Naive thymus-derived CD8-positive, alpha-beta T cell (primary cell): ENCODE measurements at regions not wholly inside any gene's neighbourhood (a gene's known extent, or its start where the extent isn't known, plus 50 kb on each side); places are given as distances from the start of the nearest gene placed in this dataset.

Experiments
- ATAC-seq, 2 donors: fragments of 150-1000 bp; cut with Tn5 transposase in 1 of 2; sonication (Bioruptor Pico), chemical (Tn5 transposase) in 1 of 2; 1 replicate in 1 of 2; 2 replicates in 1 of 2; pipeline ENCODE4 v1.10.0; 2021; ENCODE audit warnings: mild to moderate bottlenecking in 2 of 2, moderate library complexity in 2 of 2
- POLR2A ChIA-PET: fragments of 350-600 bp; sonication (Branson Sonifier 250); formaldehyde crosslinking; loops from one replicate; lab custom pipeline; 2021; ENCODE audit warnings: antibody characterized with exemption; lab: Charles Lee
- DNase-seq, 10 donors: peaks; one replicate each; pipeline versions ENCODE4 v3.0.0 to v3.0.0-alpha.2; 2020 to 2022
- H3K27ac Mint-ChIP-seq, 10 donors: one replicate each; pipeline ENCODE4 v1.8.0; 2020 to 2022; ENCODE audit warnings: mild to moderate bottlenecking in 10 of 10, mixed read lengths in 10 of 10, moderate library complexity in 4 of 10, inconsistent platforms in 1 of 10
- H3K27me3 Mint-ChIP-seq, 5 donors: one replicate each; pipeline ENCODE4 v1.8.0; 2021 to 2022; ENCODE audit warnings: mixed read lengths in 5 of 5
- H3K36me3 Mint-ChIP-seq, 3 donors: one replicate each; pipeline ENCODE4 v1.8.0; 2020 to 2022; ENCODE audit warnings: mixed read lengths in 3 of 3, mild to moderate bottlenecking in 2 of 3, inconsistent platforms in 1 of 3
- H3K4me1 Mint-ChIP-seq, 4 donors: one replicate each; pipeline ENCODE4 v1.8.0; 2021 to 2022; ENCODE audit warnings: mixed read lengths in 4 of 4
- H3K4me3 Mint-ChIP-seq, 10 donors: one replicate each; pipeline ENCODE4 v1.8.0; 2020 to 2022; ENCODE audit warnings: mild to moderate bottlenecking in 10 of 10, mixed read lengths in 10 of 10, moderate library complexity in 6 of 10, inconsistent platforms in 1 of 10
- H3K9me3 Mint-ChIP-seq, 9 donors: one replicate each; pipeline ENCODE4 v1.8.0; 2020 to 2022; ENCODE audit warnings: mixed read lengths in 9 of 9, mild to moderate bottlenecking in 3 of 9, inconsistent platforms in 1 of 9, moderate library complexity in 1 of 9

GRCh38 chr3:26343647-26344046 lies 278.9 kb upstream of the LRRC3B start:
- Mint-ChIP-seq H3K27ac (no peak overlapping the region), H3K9me3 (peaks cover 0 to 32% (median 7%) of the 10 kb centered on the region in 9 donors), H3K4me3 (no peak overlapping the region), H3K4me1 (no peaks in the 10 kb centered on the region), H3K27me3 (no peaks in the 10 kb centered on the region), H3K36me3 (no peaks in the 10 kb centered on the region)
- ATAC-seq (no peak), DNase-seq (no peak)
- POLR2A ChIA-PET: no interaction called here

GRCh38 chr3:26345613-26346012 lies 277.0 kb upstream of the LRRC3B start:
- Mint-ChIP-seq H3K9me3 (peaks cover 0 to 32% (median 8%) of the 10 kb centered on the region in 9 donors), H3K27me3 (no peaks in the 10 kb centered on the region), H3K4me3 (no peak overlapping the region), H3K4me1 (no peaks in the 10 kb centered on the region), H3K36me3 (peaks cover 0 to 3% (median 0%) of the 10 kb centered on the region in 3 donors), H3K27ac (no peak overlapping the region)
- no peak for DNase-seq
- POLR2A ChIA-PET: no interaction called here
- ATAC-seq: no peak

DNA sequence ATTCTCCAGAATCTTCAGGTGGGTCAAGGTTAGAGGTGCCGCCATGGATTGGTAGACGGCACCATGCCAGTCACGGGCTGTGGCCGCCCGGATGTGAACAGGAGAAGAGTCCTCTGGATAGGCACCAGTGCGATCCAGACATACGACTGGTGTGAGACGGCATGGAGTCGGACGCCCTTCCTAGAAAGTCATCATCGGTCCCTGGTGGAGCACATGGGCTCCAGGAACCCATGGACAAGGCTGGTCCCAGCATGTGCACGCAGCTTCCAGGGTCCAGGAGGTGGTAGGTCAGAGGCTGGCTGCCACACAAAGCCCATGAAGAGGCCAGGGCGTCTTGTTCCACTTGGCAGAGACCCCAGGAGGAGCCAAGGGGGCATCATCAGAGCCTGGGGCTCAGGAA lies 276.1 kb upstream of the LRRC3B start:
- DNase-seq (no peak), ATAC-seq (no peak)
- POLR2A ChIA-PET: no interaction called here
- no peaks in the 10 kb centered on the region for H3K4me1 Mint-ChIP-seq
- no peaks in the 10 kb centered on the region for H3K27me3 Mint-ChIP-seq
- no peak overlapping the region for H3K4me3 Mint-ChIP-seq
- no peak overlapping the region for H3K27ac Mint-ChIP-seq
- peaks cover 0 to 8% (median 0%) of the 10 kb centered on the region in 3 donors for H3K36me3 Mint-ChIP-seq
- peaks cover 0 to 37% (median 14%) of the 10 kb centered on the region in 9 donors for H3K9me3 Mint-ChIP-seq

DNA sequence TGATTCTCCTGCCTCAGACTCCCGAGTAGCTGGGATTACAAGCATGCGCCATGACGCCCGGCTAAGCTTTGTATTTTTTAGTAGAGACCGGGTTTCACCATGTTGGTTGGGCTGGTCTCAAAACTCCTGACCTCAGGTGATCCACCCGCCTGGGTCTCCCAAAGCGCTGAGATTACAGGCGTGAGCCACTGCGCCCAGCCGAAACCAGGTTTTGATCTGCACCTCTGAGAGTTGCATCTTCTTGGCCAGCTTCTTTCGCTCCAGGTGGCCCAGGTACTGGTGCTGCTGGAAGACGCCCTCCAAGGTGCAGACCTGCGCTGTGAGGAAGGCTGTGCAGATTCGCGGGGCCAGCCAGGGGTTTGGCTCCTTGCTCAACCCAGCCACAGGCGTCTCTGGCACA lies 275.4 kb upstream of the LRRC3B start:
- ATAC-seq (no peak), DNase-seq (no peak)
- no peak overlapping the region for H3K4me3 Mint-ChIP-seq
- H3K4me1 Mint-ChIP-seq: no peaks in the 10 kb centered on the region
- H3K9me3 Mint-ChIP-seq: peaks cover 0 to 37% (median 11%) of the 10 kb centered on the region in 9 donors
- H3K36me3 Mint-ChIP-seq: peaks cover 0 to 8% (median 0%) of the 10 kb centered on the region in 3 donors
- H3K27ac Mint-ChIP-seq: no peak overlapping the region
- POLR2A ChIA-PET: no interaction called here
- H3K27me3 Mint-ChIP-seq: no peaks in the 10 kb centered on the region

- POLR2A ChIA-PET: no interaction called here
- no peak overlapping the region for H3K4me3 Mint-ChIP-seq
- ATAC-seq (no peak), DNase-seq (no peak)
- H3K27me3 Mint-ChIP-seq: no peaks in the 10 kb centered on the region
- H3K4me1 Mint-ChIP-seq: no peaks in the 10 kb centered on the region
- peaks cover 9 to 37% (median 12%) of the 10 kb centered on the region in 9 donors for H3K9me3 Mint-ChIP-seq
- no peak overlapping the region for H3K27ac Mint-ChIP-seq
- H3K36me3 Mint-ChIP-seq: peaks cover 0 to 8% (median 0%) of the 10 kb centered on the region in 3 donors
Measured at GRCh38 chr3:26350853-26351252, 271.7 kb upstream of the LRRC3B start.

GRCh38 chr3:26353097-26353496 lies 269.5 kb upstream of the LRRC3B start:
- Mint-ChIP-seq H3K4me1 (no peaks in the 10 kb centered on the region), H3K9me3 (peaks cover 5 to 32% (median 9%) of the 10 kb centered on the region in 9 donors), H3K27me3 (no peaks in the 10 kb centered on the region), H3K27ac (no peak overlapping the region), H3K36me3 (peaks cover 0 to 8% (median 0%) of the 10 kb centered on the region in 3 donors), H3K4me3 (no peak overlapping the region)
- DNase-seq (no peak), ATAC-seq (no peak)
- POLR2A ChIA-PET: no interaction called here

DNA sequence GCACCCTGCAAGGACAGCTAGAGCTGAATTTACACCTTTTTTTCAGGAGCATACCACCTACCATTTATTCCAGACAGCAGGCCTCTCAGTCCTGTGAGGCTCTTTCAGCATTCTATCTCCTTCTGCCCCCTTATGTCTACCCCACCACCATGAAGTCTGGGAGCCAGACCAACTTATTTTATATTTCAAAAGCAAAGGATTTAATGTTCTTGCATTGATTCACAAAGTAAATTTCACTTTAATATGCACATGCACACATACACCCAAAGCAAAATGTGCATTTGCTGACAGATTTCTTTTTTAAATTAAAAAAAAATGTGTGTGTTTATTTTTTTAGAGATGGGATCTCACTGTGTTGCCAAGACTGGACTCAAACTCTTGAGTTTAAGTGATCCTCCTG lies 264.2 kb upstream of the LRRC3B start:
- DNase-seq: no peak
- no peaks in the 10 kb centered on the region for H3K4me1 Mint-ChIP-seq
- H3K4me3 Mint-ChIP-seq: no peak overlapping the region
- ATAC-seq: no peak
- H3K36me3 Mint-ChIP-seq: no peaks in the 10 kb centered on the region
- POLR2A ChIA-PET: no interaction called here
- no peak overlapping the region for H3K27ac Mint-ChIP-seq
- H3K9me3 Mint-ChIP-seq: peaks cover 0 to 16% (median 6%) of the 10 kb centered on the region in 9 donors
- H3K27me3 Mint-ChIP-seq: no peaks in the 10 kb centered on the region

DNA sequence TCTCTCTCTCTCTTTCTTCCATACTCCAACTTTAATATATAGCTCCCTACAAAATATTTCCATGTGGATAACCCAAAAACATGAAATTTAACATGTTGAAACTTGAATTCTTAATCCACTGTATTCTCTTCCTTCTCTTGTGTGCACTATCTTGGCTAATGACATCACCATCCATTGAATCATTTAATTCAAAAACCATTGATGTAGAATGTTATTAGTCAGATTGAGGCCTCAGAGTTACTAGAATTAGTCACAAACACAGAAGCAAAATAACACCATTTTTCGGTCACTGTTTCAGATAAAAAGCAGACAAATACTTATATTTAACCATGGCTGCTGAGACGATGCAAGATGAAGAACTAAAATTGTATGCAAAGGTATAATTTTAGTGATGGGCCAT lies 256.9 kb upstream of the LRRC3B start:
- no peak overlapping the region for H3K27ac Mint-ChIP-seq
- H3K4me1 Mint-ChIP-seq: no peaks in the 10 kb centered on the region
- DNase-seq: no peak
- H3K9me3 Mint-ChIP-seq: peaks cover 5 to 30% (median 9%) of the 10 kb centered on the region in 9 donors
- no peak overlapping the region for H3K4me3 Mint-ChIP-seq
- ATAC-seq: no peak
- no peaks in the 10 kb centered on the region for H3K27me3 Mint-ChIP-seq
- H3K36me3 Mint-ChIP-seq: no peaks in the 10 kb centered on the region
- POLR2A ChIA-PET: no interaction called here

- Mint-ChIP-seq H3K9me3 (peaks cover 1 to 29% (median 9%) of the 10 kb centered on the region in 9 donors), H3K4me1 (no peaks in the 10 kb centered on the region), H3K27ac (no peak overlapping the region), H3K27me3 (no peaks in the 10 kb centered on the region), H3K4me3 (no peak overlapping the region), H3K36me3 (no peaks in the 10 kb centered on the region)
- ATAC-seq (no peak), DNase-seq (no peak)
- POLR2A ChIA-PET: no interaction called here
Measured at GRCh38 chr3:26368312-26368711, 254.3 kb upstream of the LRRC3B start.

GRCh38 chr3:26369133-26369532 lies 253.4 kb upstream of the LRRC3B start:
- POLR2A ChIA-PET: no interaction called here
- H3K36me3 Mint-ChIP-seq: no peaks in the 10 kb centered on the region
- H3K27me3 Mint-ChIP-seq: no peaks in the 10 kb centered on the region
- ATAC-seq: no peak
- no peak overlapping the region for H3K4me3 Mint-ChIP-seq
- no peak for DNase-seq
- H3K9me3 Mint-ChIP-seq: peaks cover 1 to 22% (median 9%) of the 10 kb centered on the region in 9 donors
- no peak overlapping the region for H3K27ac Mint-ChIP-seq
- H3K4me1 Mint-ChIP-seq: no peaks in the 10 kb centered on the region

DNA sequence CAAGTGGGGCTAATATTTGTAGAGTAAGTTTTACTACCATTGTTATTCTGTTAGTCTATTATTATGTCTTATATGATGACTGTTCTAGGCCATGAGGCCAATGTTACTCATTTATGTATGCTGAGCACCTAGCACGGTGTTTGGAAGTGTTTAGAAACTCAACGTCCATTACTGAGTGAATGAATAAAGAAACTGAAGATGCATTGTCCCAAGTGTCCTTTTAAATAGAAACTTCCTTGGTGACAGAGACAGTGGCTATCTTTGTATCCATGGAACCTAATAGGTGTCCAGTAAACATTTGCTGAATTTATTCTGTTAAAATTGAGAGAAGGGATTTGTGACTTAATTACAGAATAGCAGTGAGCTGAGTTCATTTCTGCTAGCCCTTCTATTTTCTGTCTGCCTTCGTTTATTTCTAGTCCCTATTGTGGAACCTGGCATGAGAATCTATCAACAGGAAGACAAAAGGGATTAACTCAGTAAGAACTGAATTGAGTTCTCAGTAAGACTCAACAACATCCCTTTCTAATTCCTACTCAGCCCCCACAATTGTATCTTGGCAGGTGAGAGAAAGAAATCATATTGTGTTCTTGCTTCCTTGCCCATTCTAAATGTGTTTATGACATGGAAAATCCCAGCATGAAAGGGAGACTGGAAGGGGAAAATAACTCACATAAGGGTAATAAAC lies 246.6 kb upstream of the LRRC3B start:
- Mint-ChIP-seq H3K27ac (no peak overlapping the region), H3K36me3 (no peaks in the 10 kb centered on the region), H3K9me3 (peaks cover 0 to 14% (median 8%) of the 10 kb centered on the region in 9 donors), H3K4me3 (no peak overlapping the region), H3K27me3 (no peaks in the 10 kb centered on the region), H3K4me1 (no peaks in the 10 kb centered on the region)
- DNase-seq: no peak
- POLR2A ChIA-PET: no interaction called here
- ATAC-seq: no peak

DNA sequence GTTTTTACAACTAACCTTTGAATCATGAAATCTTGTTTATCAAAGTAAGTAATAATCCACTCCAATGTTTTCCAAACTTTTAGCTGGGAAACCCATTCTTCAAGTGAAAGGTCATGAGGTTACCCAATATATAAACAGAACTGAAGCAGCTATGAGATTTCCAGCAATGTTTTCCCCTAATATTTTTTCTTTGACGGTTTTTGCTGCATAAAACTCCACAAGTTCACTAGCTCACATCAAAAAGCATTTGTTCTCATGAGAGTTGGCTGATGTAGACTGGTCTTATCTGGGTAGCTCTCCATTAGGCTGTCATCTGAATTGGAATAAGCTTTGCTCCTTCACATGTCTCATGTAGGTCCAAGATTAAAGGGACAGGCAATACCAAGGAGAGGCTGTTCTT lies 241.2 kb upstream of the LRRC3B start:
- no peak overlapping the region for H3K27ac Mint-ChIP-seq
- H3K27me3 Mint-ChIP-seq: no peaks in the 10 kb centered on the region
- ATAC-seq (no peak), DNase-seq (no peak)
- H3K4me3 Mint-ChIP-seq: no peak overlapping the region
- H3K4me1 Mint-ChIP-seq: no peaks in the 10 kb centered on the region
- H3K9me3 Mint-ChIP-seq: peaks cover 0 to 5% (median 3%) of the 10 kb centered on the region in 9 donors
- no peaks in the 10 kb centered on the region for H3K36me3 Mint-ChIP-seq
- POLR2A ChIA-PET: no interaction called here

- Mint-ChIP-seq H3K27ac (no peak overlapping the region), H3K4me1 (peaks cover 0 to 2% (median 0%) of the 10 kb centered on the region in 4 donors), H3K4me3 (no peak overlapping the region), H3K9me3 (peaks cover 0 to 21% (median 7%) of the 10 kb centered on the region in 9 donors), H3K27me3 (no peaks in the 10 kb centered on the region), H3K36me3 (no peaks in the 10 kb centered on the region)
- POLR2A ChIA-PET: no interaction called here
- DNase-seq (no peak), ATAC-seq (no peak)
Measured at GRCh38 chr3:26406636-26407035, 215.9 kb upstream of the LRRC3B start.

DNA sequence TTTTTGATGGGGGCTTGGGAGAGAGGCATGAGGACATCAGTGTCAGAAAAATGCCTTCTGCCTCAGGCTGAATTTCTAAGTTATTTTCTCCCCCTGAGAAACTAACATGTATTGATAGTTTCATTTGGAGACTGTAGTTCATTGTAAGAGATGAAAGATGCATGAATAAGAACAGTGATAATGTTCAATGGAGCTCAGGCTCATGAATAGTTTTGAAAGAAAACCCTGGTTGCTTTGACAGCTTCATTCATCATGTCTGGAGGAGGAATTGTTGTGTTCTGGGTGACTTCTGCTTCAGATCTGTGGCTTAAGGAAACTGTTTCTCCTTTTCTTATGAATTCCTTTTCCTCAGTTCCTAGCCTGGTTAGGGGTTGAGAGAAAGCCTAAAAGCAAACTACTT lies 204.0 kb upstream of the LRRC3B start:
- H3K4me1 Mint-ChIP-seq: peaks cover 0 to 2% (median 0%) of the 10 kb centered on the region in 4 donors
- peaks cover 0 to 31% (median 10%) of the 10 kb centered on the region in 9 donors for H3K9me3 Mint-ChIP-seq
- POLR2A ChIA-PET: no interaction called here
- DNase-seq (no peak), ATAC-seq (no peak)
- H3K27me3 Mint-ChIP-seq: no peaks in the 10 kb centered on the region
- H3K27ac Mint-ChIP-seq: no peak overlapping the region
- no peak overlapping the region for H3K4me3 Mint-ChIP-seq
- no peaks in the 10 kb centered on the region for H3K36me3 Mint-ChIP-seq
